GM12878 (cell line): ENCODE measurements at regions not wholly inside any gene's neighbourhood (a gene's known extent, or its start where the extent isn't known, plus 50 kb on each side); places are given as distances from the start of the nearest gene placed in this dataset.

ENCODE experiments used
- ATAC-seq: fragments of 200-7000 bp; cut with Tn5 transposase; 3 replicates; pipeline ENCODE4 v1.9.1; 2020; ENCODE audit warnings: mild to moderate bottlenecking, moderate library complexity
- BruUV-seq: library from RNA; stranded (reverse); fragments of 400-500 nt; replicated peaks from 2 replicates; lab custom pipeline; 2021; lab: Mats Ljungman, UMichigan
- CTCF ChIA-PET: fragments of 300-600 bp; sonication (Branson Sonifier 250); formaldehyde crosslinking; extraction: SDS; loops from one replicate; lab custom pipeline; 2021; ENCODE audit warnings: inconsistent platforms; lab: Yijun Ruan, JAX
- POLR2A ChIA-PET: fragments of 350-600 bp; formaldehyde crosslinking; extraction: SDS; loops from one replicate; lab custom pipeline; 2021; ENCODE audit warnings: inconsistent platforms; lab: Charles Lee
- RAD21 ChIA-PET: fragments of 300-600 bp; sonication (Branson Sonifier 250); formaldehyde crosslinking; loops from one replicate; lab custom pipeline; 2023; ENCODE audit warnings: antibody characterized with exemption; ENCODE audit not compliant: unreplicated experiment; lab: Charles Lee
- SMC1A ChIA-PET: fragments of 300-600 bp; sonication (Branson Sonifier 250); formaldehyde crosslinking; loops from one replicate; lab custom pipeline; 2023; ENCODE audit not compliant: unreplicated experiment, uncharacterized antibody; lab: Charles Lee
- DNase-seq: peaks from one replicate; pipeline ENCODE4 v3.0.0-alpha.2; 2011; ENCODE audit warnings: low read depth, low spot score
- FAIRE-seq: peaks from 3 replicates; lab custom pipeline; 2011; peaks lifted over from hg19 to GRCh38; lab: Jason Lieb, UNC
- H2AFZ ChIP-seq: 2 replicates; pipeline ENCODE4 v1.6.0; 2011; ENCODE audit warnings: low read depth, low read length, control low read depth; ENCODE audit not compliant: control insufficient read depth
- H3K27ac ChIP-seq: 2 replicates; pipeline ENCODE4 v1.5.1; 2011; ENCODE audit warnings: control low read depth; ENCODE audit not compliant: control insufficient read depth, insufficient read depth
- H3K27me3 ChIP-seq, 2 experiments: replicated peaks in 1 of 2; 2 replicates each; pipeline versions ENCODE4 v1.6.0 to v1.6.1; 2011; ENCODE audit warnings: low read length in 1 of 2; ENCODE audit not compliant: control insufficient read depth in 2 of 2, insufficient read depth in 2 of 2
- H3K36me3 ChIP-seq, 2 experiments: 2 replicates each; pipeline ENCODE4 v1.5.1; 2011; ENCODE audit warnings: low read length in 1 of 2; ENCODE audit not compliant: control insufficient read depth in 2 of 2, insufficient read depth in 2 of 2
- H3K4me1 ChIP-seq: 2 replicates; pipeline ENCODE4 v1.6.1; 2011; ENCODE audit warnings: mild to moderate bottlenecking, low read length, moderate library complexity, mixed read lengths; ENCODE audit not compliant: control insufficient read depth, insufficient read depth
- H3K4me2 ChIP-seq: 2 replicates; pipeline ENCODE4 v1.6.0; 2011; ENCODE audit warnings: control low read depth; ENCODE audit not compliant: control insufficient read depth, insufficient read depth
- H3K4me3 ChIP-seq: fragments of 200-600 bp; sonication (generic); 2 replicates; pipeline ENCODE4 v1.5.1; 2016
- H3K79me2 ChIP-seq: 2 replicates; pipeline ENCODE4 v1.6.0; 2011; ENCODE audit warnings: low read length; ENCODE audit not compliant: control insufficient read depth, insufficient read depth
- H3K9ac ChIP-seq: 2 replicates; pipeline ENCODE4 v1.8.0; 2011; ENCODE audit warnings: low read length, control low read depth, mixed read lengths; ENCODE audit not compliant: control insufficient read depth, insufficient read depth
- H3K9me3 ChIP-seq: replicated peaks from 3 replicates; pipeline ENCODE4 v1.5.1; 2011; ENCODE audit warnings: mild to moderate bottlenecking, low read length; ENCODE audit not compliant: control insufficient read depth, insufficient read depth
- H4K20me1 ChIP-seq: 2 replicates; pipeline ENCODE4 v1.6.0; 2011; ENCODE audit not compliant: control insufficient read depth, insufficient read depth
- EGR1 ChIP-seq, 2 experiments: IDR thresholded peaks; 1 replicate in 1 of 2; 2 replicates in 1 of 2; pipeline ENCODE4 v1.6.1; 2011 to 2012; ENCODE audit warnings: low read depth in 2 of 2, low read length in 2 of 2, borderline replicate concordance in 1 of 2, mild to moderate bottlenecking in 1 of 2, moderate library complexity in 1 of 2
- FOS ChIP-seq: IDR thresholded peaks from 3 replicates; pipeline ENCODE4 v1.6.1; 2011; ENCODE audit warnings: borderline replicate concordance; ENCODE audit not compliant: insufficient read length; ENCODE audit errors: extremely low read depth
- IKZF2 ChIP-seq, 2 experiments: fragments of 450-650 bp; IDR thresholded peaks; 2 replicates each; pipeline ENCODE4 v1.6.1; 2017; ENCODE audit warnings: mild to moderate bottlenecking in 2 of 2, moderate library complexity in 2 of 2
- KAT2A ChIP-seq: conservative IDR thresholded peaks from 2 replicates; pipeline ENCODE4 v1.6.1; 2011; ENCODE audit warnings: low read depth, low read length; ENCODE audit not compliant: control insufficient read depth
- MYB ChIP-seq: fragments of 150-350 bp; IDR thresholded peaks from 2 replicates; pipeline ENCODE4 v1.6.1; 2014; ENCODE audit warnings: mild to moderate bottlenecking, low read depth, low read length, borderline replicate concordance
- POU2F2 ChIP-seq: IDR thresholded peaks from 3 replicates; pipeline ENCODE4 v1.6.1; 2011; ENCODE audit warnings: low read depth, mild to moderate bottlenecking, low read length, borderline replicate concordance
- ZBED1 ChIP-seq: IDR thresholded peaks from 2 replicates; pipeline ENCODE4 v1.6.1; 2016; ENCODE audit warnings: borderline replicate concordance
- ZNF622 ChIP-seq: fragments of 450-650 bp; IDR thresholded peaks from 2 replicates; pipeline ENCODE4 v1.6.1; 2017; ENCODE audit warnings: mild to moderate bottlenecking, inconsistent platforms
- WGBS: methylation state at CpG from one replicate; pipeline ENCODE4 v1.1.6; 2016; ENCODE audit warnings: low lambda C conversion rate; ENCODE audit not compliant: insufficient replicate concordance, insufficient coverage; ENCODE audit errors: missing lambda C conversion rate; 5-methylcytosine and 5-hydroxymethylcytosine counted together
- in situ Hi-C: fragments of 300-500 bp; cut with MboI; formaldehyde crosslinking; loops from 9 replicates; pipeline ENCODE4 v1.14.3; 2018; ENCODE audit warnings: mixed read lengths
- intact Hi-C: fragments of 100-400 bp; cut with micrococcal nuclease; formaldehyde crosslinking; loops from one replicate; pipeline ENCODE4 v1.14.2; 2022; ENCODE audit not compliant: unreplicated experiment
- TF ChIP-seq, protein P1 (sequence below): fragments of 450-650 bp; IDR thresholded peaks from 2 replicates; pipeline ENCODE4 v1.6.1; 2016; ENCODE audit warnings: mild to moderate bottlenecking

DNA sequence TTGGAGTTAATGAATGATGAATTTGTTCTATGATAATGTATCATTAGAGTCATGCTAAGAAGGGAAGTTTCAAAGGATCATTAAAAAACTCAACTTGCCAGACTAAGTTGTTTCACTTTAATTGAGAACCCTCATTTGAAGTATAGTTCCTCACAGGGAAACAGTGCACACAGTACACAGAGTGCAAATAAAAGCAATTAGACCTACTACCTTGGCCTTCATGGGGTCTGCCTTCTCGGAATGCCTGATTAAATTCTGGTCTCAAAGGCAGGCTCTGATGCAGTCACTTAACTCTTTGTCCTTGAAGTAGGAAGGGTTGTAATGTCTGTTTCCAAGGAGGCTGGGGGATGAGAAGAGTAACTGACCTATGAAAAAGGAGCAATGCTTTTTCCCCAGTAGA is 457.3 kb downstream of the TBC1D32 start (continued):
- no peak for TF ChIP-seq POU2F2
- no peak for TF ChIP-seq ZBED1
- TF ChIP-seq ZNF622 = no peak
- no peak for TF ChIP-seq FOS
- no peak for TF ChIP-seq MYB
- TF ChIP-seq EGR1 (IDR thresholded peaks at IDR 0.05; ENCODE audit: borderline replicate concordance in 1 of 2, low read depth in 2 of 2, low read length in 2 of 2) = no peak
- no peak for TF ChIP-seq KAT2A

DNA sequence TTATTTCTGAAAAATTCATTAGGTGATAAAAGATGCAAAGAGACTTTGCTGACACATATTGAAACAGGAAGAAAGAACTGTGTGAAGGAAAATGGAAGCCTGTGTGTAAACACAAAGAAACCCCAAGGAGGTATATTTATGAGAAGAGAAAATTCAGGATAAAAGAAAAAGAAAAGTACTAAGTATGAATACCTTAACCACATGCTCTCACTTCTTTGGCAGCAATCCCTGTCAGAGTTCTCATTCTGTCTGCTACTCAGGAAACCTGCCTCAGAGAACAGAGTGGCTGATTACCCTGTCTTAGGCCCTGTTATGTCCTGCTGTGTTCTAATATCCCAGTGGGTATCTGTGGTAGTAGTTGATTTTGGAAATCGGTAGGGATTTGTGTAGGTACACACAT is 457.9 kb downstream of the TBC1D32 start:
- ChIA-PET POLR2A (no interaction called here), CTCF (no interaction called here), RAD21 (no interaction called here), SMC1A (no interaction called here)
- Histone ChIP-seq H2AFZ (no peak overlapping the region), H3K4me2 (no peak overlapping the region), H3K9me3 (no peaks in the 10 kb centered on the region), H3K27ac (no peak overlapping the region), H3K79me2 (no peaks in the 10 kb centered on the region), H3K36me3 (no peaks in the 10 kb centered on the region), H3K4me3 (no peak overlapping the region), H3K4me1 (no peaks in the 10 kb centered on the region), H4K20me1 (no peaks in the 10 kb centered on the region), H3K27me3 (no peaks in the 10 kb centered on the region), H3K9ac (no peak overlapping the region)
- DNase-seq (no peak), ATAC-seq (peak; percentile 75), FAIRE-seq (no peak)
- 47% methylated on average over 1 of the region's 1 CpG for WGBS
- intact Hi-C loops = no loop called here
- in situ Hi-C loops = no loop called here
- TF ChIP-seq, protein P1, sequence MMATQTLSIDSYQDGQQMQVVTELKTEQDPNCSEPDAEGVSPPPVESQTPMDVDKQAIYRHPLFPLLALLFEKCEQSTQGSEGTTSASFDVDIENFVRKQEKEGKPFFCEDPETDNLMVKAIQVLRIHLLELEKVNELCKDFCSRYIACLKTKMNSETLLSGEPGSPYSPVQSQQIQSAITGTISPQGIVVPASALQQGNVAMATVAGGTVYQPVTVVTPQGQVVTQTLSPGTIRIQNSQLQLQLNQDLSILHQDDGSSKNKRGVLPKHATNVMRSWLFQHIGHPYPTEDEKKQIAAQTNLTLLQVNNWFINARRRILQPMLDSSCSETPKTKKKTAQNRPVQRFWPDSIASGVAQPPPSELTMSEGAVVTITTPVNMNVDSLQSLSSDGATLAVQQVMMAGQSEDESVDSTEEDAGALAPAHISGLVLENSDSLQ = no peak
- peak in 1 of 2 experiments; percentile 12; a peak in 2 of 4 replicates for TF ChIP-seq IKZF2 (IDR thresholded peaks at IDR 0.05)
- BruUV-seq = no TSS peak
